ENCODE measurements at regions not wholly inside any gene's neighbourhood (a gene's known extent, or its start where the extent isn't known, plus 50 kb on each side); places are given as distances from the start of the nearest gene placed in this dataset.

DNA sequence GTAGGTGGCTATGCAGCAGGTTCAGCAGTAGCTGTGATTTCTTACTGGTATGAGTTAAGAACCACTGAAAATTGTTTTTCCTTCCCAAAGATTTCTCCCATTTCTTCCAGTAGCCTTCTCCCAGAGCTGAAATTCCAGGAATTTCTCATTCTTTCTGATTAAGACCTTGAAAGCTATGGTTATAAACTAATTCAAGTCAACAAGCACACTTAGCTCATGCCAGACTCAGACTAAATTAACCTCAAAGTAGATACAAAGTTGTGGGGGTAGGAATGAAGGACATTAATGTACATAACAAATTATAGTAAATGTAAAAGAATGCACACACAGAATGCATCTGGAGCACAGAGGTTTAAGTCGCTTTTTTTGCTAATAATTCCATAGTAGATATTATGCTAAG, 103.6 kb upstream of the SOX11 start:
- TF ChIP-seq, protein P1, sequence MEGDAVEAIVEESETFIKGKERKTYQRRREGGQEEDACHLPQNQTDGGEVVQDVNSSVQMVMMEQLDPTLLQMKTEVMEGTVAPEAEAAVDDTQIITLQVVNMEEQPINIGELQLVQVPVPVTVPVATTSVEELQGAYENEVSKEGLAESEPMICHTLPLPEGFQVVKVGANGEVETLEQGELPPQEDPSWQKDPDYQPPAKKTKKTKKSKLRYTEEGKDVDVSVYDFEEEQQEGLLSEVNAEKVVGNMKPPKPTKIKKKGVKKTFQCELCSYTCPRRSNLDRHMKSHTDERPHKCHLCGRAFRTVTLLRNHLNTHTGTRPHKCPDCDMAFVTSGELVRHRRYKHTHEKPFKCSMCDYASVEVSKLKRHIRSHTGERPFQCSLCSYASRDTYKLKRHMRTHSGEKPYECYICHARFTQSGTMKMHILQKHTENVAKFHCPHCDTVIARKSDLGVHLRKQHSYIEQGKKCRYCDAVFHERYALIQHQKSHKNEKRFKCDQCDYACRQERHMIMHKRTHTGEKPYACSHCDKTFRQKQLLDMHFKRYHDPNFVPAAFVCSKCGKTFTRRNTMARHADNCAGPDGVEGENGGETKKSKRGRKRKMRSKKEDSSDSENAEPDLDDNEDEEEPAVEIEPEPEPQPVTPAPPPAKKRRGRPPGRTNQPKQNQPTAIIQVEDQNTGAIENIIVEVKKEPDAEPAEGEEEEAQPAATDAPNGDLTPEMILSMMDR (IDR thresholded peaks at IDR 0.05), result no peak
- TF ChIP-seq POLR2A (IDR thresholded peaks at IDR 0.05), result no peak

DNA sequence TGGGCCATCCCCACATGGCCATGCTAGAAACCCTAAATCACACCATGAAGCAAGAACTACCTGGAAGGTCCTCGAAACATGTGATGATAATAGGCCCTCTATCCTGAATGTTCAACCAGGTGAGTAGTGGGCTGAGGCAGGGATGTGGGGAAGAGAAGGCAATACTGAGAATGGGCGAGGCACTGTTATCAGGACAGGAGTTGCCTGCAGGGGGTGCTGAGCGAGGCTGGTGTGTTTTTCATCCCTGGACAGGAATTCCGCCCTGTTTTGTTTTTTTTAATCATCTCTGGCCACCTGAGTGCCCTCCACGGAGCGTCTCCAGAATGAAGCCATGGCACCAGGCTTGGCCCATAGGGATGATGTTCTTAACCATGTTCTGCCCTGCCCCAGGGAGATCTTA, 103.0 kb upstream of the SOX11 start:
- DNase-seq, result no peak
- 81 to 86% methylated on average over 6 of the region's 6 CpGs for WGBS, 2 donors
- Histone ChIP-seq H3K9me3 (no peaks in the 10 kb centered on the region), H3K36me3 (no peaks in the 10 kb centered on the region), H3K27ac (no peak overlapping the region), H3K4me3 (replicated peaks in 1 of 3) (no peak overlapping the region), H3K27me3 (no peaks in the 10 kb centered on the region), H3K4me1 (peaks cover 3 to 13% of the 10 kb centered on the region in 2 donors)
- intact Hi-C loops (cut with DNase I), result no loop called here
- no peak for TF ChIP-seq POLR2A (IDR thresholded peaks at IDR 0.05)
- TF ChIP-seq, protein P1 (IDR thresholded peaks at IDR 0.05), result no peak

More for the DNA sequence above, 103.6 kb upstream of the SOX11 start:
- intact Hi-C loops (cut with DNase I), result no loop called here
- H3K9me3 ChIP-seq, result no peaks in the 10 kb centered on the region
- DNase-seq, result no peak
- H3K27ac ChIP-seq, result no peak overlapping the region
- H3K27me3 ChIP-seq, result no peaks in the 10 kb centered on the region
- no peak overlapping the region for H3K4me3 ChIP-seq (replicated peaks in 1 of 3)
- 85 to 95% methylated on average over 1 of the region's 1 CpG for WGBS, 2 donors
- H3K36me3 ChIP-seq, result no peaks in the 10 kb centered on the region
- peaks cover 0 to 7% of the 10 kb centered on the region in 2 donors for H3K4me1 ChIP-seq

DNA sequence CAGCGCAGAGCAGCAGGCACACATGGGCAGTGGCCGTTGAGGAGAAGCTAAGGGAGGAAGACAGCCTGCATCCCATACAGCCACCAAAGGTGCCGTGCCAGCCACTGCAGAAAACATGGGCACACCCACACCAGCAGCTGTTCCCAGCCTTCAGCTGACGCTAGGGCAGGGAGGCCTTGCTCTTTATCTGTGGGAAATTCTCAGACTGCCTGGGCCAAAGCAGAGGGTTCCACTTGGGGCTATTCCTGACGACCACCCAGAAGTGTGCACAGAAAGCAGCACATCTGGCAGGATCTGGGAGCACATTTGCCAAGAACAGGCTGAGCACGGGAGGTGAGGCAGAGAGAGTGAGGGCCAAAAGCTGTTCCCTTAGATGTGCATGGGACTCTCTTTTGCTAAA, 101.3 kb upstream of the SOX11 start:
- H3K4me3 ChIP-seq (replicated peaks in 1 of 3), result no peak overlapping the region
- intact Hi-C loops (cut with DNase I), result no loop called here
- no peak overlapping the region for H3K27ac ChIP-seq
- no peaks in the 10 kb centered on the region for H3K36me3 ChIP-seq
- TF ChIP-seq, protein P1 (IDR thresholded peaks at IDR 0.05), result no peak
- TF ChIP-seq POLR2A (IDR thresholded peaks at IDR 0.05), result no peak
- no peaks in the 10 kb centered on the region for H3K9me3 ChIP-seq
- DNase-seq, result no peak
- H3K4me1 ChIP-seq, result peaks cover 8 to 13% of the 10 kb centered on the region in 2 donors
- no peaks in the 10 kb centered on the region for H3K27me3 ChIP-seq
- WGBS, 2 donors, result 68 to 80% methylated on average over 5 to 6 of the region's 6 CpGs

DNA sequence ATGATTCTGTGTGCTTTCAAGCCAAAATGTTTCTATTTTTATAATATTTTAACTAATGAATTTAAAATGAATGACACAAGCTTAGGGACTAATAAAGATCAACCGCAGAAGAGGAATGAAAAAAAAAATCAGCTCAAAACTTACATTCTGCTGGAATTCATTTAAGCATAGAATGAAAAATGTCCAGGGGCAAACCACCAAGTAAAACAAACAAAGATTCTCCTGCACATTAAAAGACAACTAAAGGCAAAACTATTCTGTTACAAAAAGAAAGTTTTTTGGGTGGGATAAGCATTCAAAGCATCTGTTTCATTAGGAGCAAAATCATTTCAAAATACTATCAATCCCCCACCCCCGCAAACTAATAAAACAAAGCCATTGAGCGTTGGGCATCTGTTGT, 99.3 kb upstream of the SOX11 start:
- Histone ChIP-seq H3K36me3 (no peaks in the 10 kb centered on the region), H3K4me3 (replicated peaks in 1 of 3) (no peak overlapping the region), H3K27ac (no peak overlapping the region), H3K9me3 (no peaks in the 10 kb centered on the region), H3K4me1 (peaks cover 8 to 13% of the 10 kb centered on the region in 2 donors), H3K27me3 (no peaks in the 10 kb centered on the region)
- no peak for DNase-seq
- TF ChIP-seq, protein P1 (IDR thresholded peaks at IDR 0.05), result no peak
- no peak for TF ChIP-seq POLR2A (IDR thresholded peaks at IDR 0.05)
- intact Hi-C loops (cut with DNase I), result no loop called here
- 59 to 76% methylated on average over 3 of the region's 3 CpGs for WGBS, 2 donors

DNA sequence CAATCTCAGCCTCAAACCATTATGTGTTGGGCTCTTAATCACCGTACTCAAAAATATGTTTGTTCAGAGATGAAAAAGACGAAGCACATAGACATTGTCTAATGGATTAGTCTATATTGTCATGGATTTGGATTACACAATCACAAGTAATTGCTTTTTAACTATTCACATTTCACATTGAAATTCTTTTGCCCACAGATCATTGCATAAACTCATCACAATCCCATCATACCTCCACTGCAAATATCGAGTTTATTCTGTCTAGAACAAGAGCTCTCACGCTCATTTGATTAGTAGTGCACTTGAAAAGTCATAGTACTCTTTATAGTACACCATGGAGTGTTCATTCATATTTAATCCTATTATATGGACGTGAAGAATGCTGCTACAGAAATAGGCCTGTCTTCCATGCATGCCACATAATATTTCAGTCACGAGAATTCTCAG, 97.9 kb upstream of the SOX11 start:
- Histone ChIP-seq H3K4me1 (peaks cover 8 to 13% of the 10 kb centered on the region in 2 donors), H3K4me3 (replicated peaks in 1 of 3) (no peak overlapping the region), H3K27me3 (no peaks in the 10 kb centered on the region), H3K9me3 (no peaks in the 10 kb centered on the region), H3K36me3 (no peaks in the 10 kb centered on the region), H3K27ac (no peak overlapping the region)
- intact Hi-C loops (cut with DNase I), result no loop called here
- WGBS, 2 donors, result 65 to 69% methylated on average over 6 of the region's 6 CpGs
- TF ChIP-seq, protein P1 (IDR thresholded peaks at IDR 0.05), result no peak
- no peak for TF ChIP-seq POLR2A (IDR thresholded peaks at IDR 0.05)
- no peak for DNase-seq

Data from thyroid gland (tissue), 4 donors.